H9 (cell line): ENCODE measurements at regions not wholly inside any gene's neighbourhood (a gene's known extent, or its start where the extent isn't known, plus 50 kb on each side); places are given as distances from the start of the nearest gene placed in this dataset.

ENCODE experiments used
- DNase-seq: peaks from one replicate; pipeline ENCODE4 v3.0.0-alpha.2; 2017
- H2AFZ ChIP-seq: one replicate; pipeline ENCODE4 v1.6.1; 2013; ENCODE audit warnings: mild to moderate bottlenecking, low read length, control low read depth, moderate library complexity
- H2AK5ac ChIP-seq: 2 replicates; pipeline ENCODE4 v1.6.1; 2013; ENCODE audit warnings: low read length, control low read depth, mixed read lengths; ENCODE audit not compliant: insufficient read length
- H2BK120ac ChIP-seq: one replicate; pipeline ENCODE4 v1.6.1; 2013; ENCODE audit warnings: low read depth, mild to moderate bottlenecking, low read length, control low read depth, inconsistent platforms; ENCODE audit not compliant: poor library complexity, severe bottlenecking
- H2BK12ac ChIP-seq: 2 replicates; pipeline ENCODE4 v1.6.1; 2013; ENCODE audit warnings: low read length, control low read depth, mixed read lengths, low read depth; ENCODE audit not compliant: insufficient read length
- H2BK15ac ChIP-seq: 2 replicates; pipeline ENCODE4 v1.6.1; 2013; ENCODE audit warnings: low read depth, low read length, control low read depth
- H2BK20ac ChIP-seq: one replicate; pipeline ENCODE4 v1.6.1; 2013; ENCODE audit warnings: low read depth, mild to moderate bottlenecking, low read length, control low read depth, inconsistent platforms; ENCODE audit not compliant: poor library complexity, severe bottlenecking
- H2BK5ac ChIP-seq: 2 replicates; pipeline ENCODE4 v1.6.1; 2013; ENCODE audit warnings: low read length, control low read depth, mixed read lengths; ENCODE audit not compliant: insufficient read length
- H3K14ac ChIP-seq: 2 replicates; pipeline ENCODE4 v1.6.1; 2013; ENCODE audit warnings: low read length, control low read depth; ENCODE audit not compliant: insufficient read depth
- H3K18ac ChIP-seq: 2 replicates; pipeline ENCODE4 v1.6.1; 2013; ENCODE audit warnings: low read depth, mild to moderate bottlenecking, mixed read lengths, low read length, control low read depth; ENCODE audit not compliant: insufficient read length
- H3K23ac ChIP-seq: 2 replicates; pipeline ENCODE4 v1.6.1; 2013; ENCODE audit warnings: low read length, control low read depth, mixed read lengths, low read depth; ENCODE audit not compliant: insufficient read length
- H3K23me2 ChIP-seq: 2 replicates; pipeline ENCODE4 v1.6.1; 2013; ENCODE audit warnings: low read depth, mild to moderate bottlenecking, mixed read lengths, low read length, control low read depth; ENCODE audit not compliant: insufficient read length, poor library complexity, severe bottlenecking
- H3K27ac ChIP-seq: 2 replicates; pipeline ENCODE4 v1.5.1; 2013; ENCODE audit warnings: low read length, control low read depth, mixed read lengths, low read depth; ENCODE audit not compliant: insufficient read length
- H3K27me3 ChIP-seq: 2 replicates; pipeline ENCODE4 v1.6.1; 2013; ENCODE audit warnings: low read length, control low read depth, inconsistent platforms; ENCODE audit not compliant: insufficient read depth
- H3K4ac ChIP-seq: 2 replicates; pipeline ENCODE4 v1.6.1; 2013; ENCODE audit warnings: low read depth, mild to moderate bottlenecking, control low read depth, inconsistent platforms, low read length, moderate library complexity
- H3K4me1 ChIP-seq: 2 replicates; pipeline ENCODE4 v1.6.1; 2013; ENCODE audit warnings: low read length, control low read depth, inconsistent platforms; ENCODE audit not compliant: insufficient read depth
- H3K4me2 ChIP-seq: 2 replicates; pipeline ENCODE4 v1.6.1; 2013; ENCODE audit warnings: low read length, control low read depth, mixed read lengths; ENCODE audit not compliant: insufficient read length, insufficient read depth
- H3K56ac ChIP-seq: 2 replicates; pipeline ENCODE4 v1.6.1; 2013; ENCODE audit warnings: low read depth, mild to moderate bottlenecking, mixed read lengths, low read length, control low read depth; ENCODE audit not compliant: insufficient read length
- H3K79me1 ChIP-seq: 2 replicates; pipeline ENCODE4 v1.6.1; 2013; ENCODE audit warnings: low read depth, mild to moderate bottlenecking, moderate library complexity, low read length, control low read depth, inconsistent platforms; ENCODE audit not compliant: insufficient read depth, poor library complexity, severe bottlenecking
- H3K79me2 ChIP-seq: 2 replicates; pipeline ENCODE4 v1.6.1; 2013; ENCODE audit warnings: low read length, control low read depth, inconsistent platforms; ENCODE audit not compliant: insufficient read depth
- H3K9ac ChIP-seq: 2 replicates; pipeline ENCODE4 v1.6.1; 2013; ENCODE audit warnings: low read length, control low read depth, mixed read lengths; ENCODE audit not compliant: insufficient read length; ENCODE audit errors: extremely low read depth
- H3K9me3 ChIP-seq: one replicate; pipeline ENCODE4 v1.6.1; 2013; ENCODE audit warnings: low read depth, low read length, inconsistent platforms; ENCODE audit not compliant: control insufficient read depth
- H3T11ph ChIP-seq: one replicate; pipeline ENCODE4 v1.6.1; 2013; ENCODE audit warnings: mild to moderate bottlenecking, low read length, control low read depth, inconsistent platforms
- H4K20me1 ChIP-seq: one replicate; pipeline ENCODE4 v1.6.1; 2013; ENCODE audit not compliant: control insufficient read depth, insufficient read length, insufficient read depth
- H4K5ac ChIP-seq: 2 replicates; pipeline ENCODE4 v1.6.1; 2013; ENCODE audit warnings: low read depth, mild to moderate bottlenecking, mixed read lengths, low read length, control low read depth; ENCODE audit not compliant: insufficient read length
- H4K8ac ChIP-seq: replicated peaks from 2 replicates; pipeline ENCODE4 v1.6.1; 2013; ENCODE audit warnings: low read length, control low read depth, mixed read lengths, low read depth; ENCODE audit not compliant: insufficient read length
- H4K91ac ChIP-seq: 2 replicates; pipeline ENCODE4 v1.6.1; 2013; ENCODE audit warnings: low read depth, mild to moderate bottlenecking, moderate library complexity, mixed read lengths, low read length, control low read depth; ENCODE audit not compliant: insufficient read length
- H3K27ac Mint-ChIP-seq, 3 experiments: 2 replicates in 2 of 3; 3 replicates in 1 of 3; pipeline ENCODE4 v1.8.0; 2020 to 2021; ENCODE audit warnings: mixed read lengths in 3 of 3, mild to moderate bottlenecking in 1 of 3, moderate library complexity in 1 of 3
- H3K27me3 Mint-ChIP-seq: 2 replicates; pipeline ENCODE4 v1.8.0; 2021; ENCODE audit warnings: low read depth, mild to moderate bottlenecking, moderate library complexity, mixed read lengths
- H3K36me3 Mint-ChIP-seq, 3 experiments: 2 replicates in 2 of 3; 3 replicates in 1 of 3; pipeline ENCODE4 v1.8.0; 2020 to 2021; ENCODE audit warnings: low read depth in 3 of 3, mixed read lengths in 3 of 3; ENCODE audit not compliant: insufficient read depth in 1 of 3
- H3K4me1 Mint-ChIP-seq, 2 experiments: 2 replicates each; pipeline ENCODE4 v1.8.0; 2020; ENCODE audit warnings: mixed read lengths in 2 of 2
- H3K4me3 Mint-ChIP-seq, 2 experiments: 2 replicates in 1 of 2; 3 replicates in 1 of 2; pipeline ENCODE4 v1.8.0; 2020 to 2021; ENCODE audit warnings: mild to moderate bottlenecking in 2 of 2, mixed read lengths in 2 of 2, moderate library complexity in 1 of 2
- H3K9me3 Mint-ChIP-seq, 2 experiments: 2 replicates in 1 of 2; 3 replicates in 1 of 2; pipeline ENCODE4 v1.8.0; 2020; ENCODE audit warnings: mild to moderate bottlenecking in 2 of 2, mixed read lengths in 2 of 2, moderate library complexity in 1 of 2
- WGBS: extraction: QIAGEN DNeasy Blood & Tissue Kit; methylation state at CpG from one replicate; pipeline ENCODE4 v1.1.7; 2013; ENCODE audit warnings: missing lambda C conversion rate, low lambda C conversion rate, mixed read lengths; ENCODE audit not compliant: insufficient read length; ENCODE audit errors: extremely low coverage; 5-methylcytosine and 5-hydroxymethylcytosine counted together
- TF ChIP-seq, protein P1 (sequence below): fragments of 200-600 bp; sonication (generic); conservative IDR thresholded peaks from 3 replicates; pipeline ENCODE4 v1.8.0; 2021; ENCODE audit warnings: antibody characterized with exemption, mild to moderate bottlenecking

DNA sequence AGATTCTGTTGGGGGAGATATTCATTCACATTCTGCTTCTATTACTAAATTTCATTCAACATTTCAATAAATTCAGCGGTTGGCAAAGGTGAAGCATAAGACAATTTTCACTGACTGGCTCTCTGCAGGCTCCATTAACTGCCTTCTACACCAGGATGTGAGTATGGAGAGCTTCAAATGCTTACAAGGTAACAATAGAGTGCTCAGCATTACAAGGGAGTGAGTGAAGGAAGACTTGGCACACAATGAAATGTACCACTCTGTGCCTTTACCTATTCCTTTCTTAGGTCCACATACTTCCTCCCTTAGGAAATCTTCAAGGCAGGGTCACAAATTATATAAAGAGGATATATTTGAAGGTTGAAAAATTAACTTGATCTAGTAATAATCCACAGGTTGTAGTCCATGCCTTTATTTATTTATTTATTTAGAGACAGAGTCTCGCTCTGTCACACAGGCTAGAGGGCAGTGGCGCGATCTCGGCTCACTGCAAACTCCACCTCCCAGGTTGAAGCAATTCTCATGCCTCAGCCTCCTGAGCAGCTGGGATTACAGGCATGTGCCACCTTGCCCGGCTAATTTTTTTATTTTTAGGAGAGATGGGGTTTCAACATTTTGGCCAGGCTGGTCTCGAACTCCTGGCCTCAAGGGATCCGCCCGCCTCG is 76.6 kb upstream of the FAM169A start:
- Histone ChIP-seq H2BK12ac (no peak overlapping the region), H4K8ac (no peak overlapping the region), H3T11ph (no peak overlapping the region), H3K79me2 (no peaks in the 10 kb centered on the region), H3K4ac (no peak overlapping the region), H3K27me3 (no peaks in the 10 kb centered on the region), H3K9ac (no peak overlapping the region), H3K79me1 (no peaks in the 10 kb centered on the region), H3K23ac (no peak overlapping the region), H4K5ac (no peak overlapping the region), H3K18ac (no peak overlapping the region), H2BK120ac (no peak overlapping the region), H2BK5ac (no peak overlapping the region), H3K56ac (no peak overlapping the region), H2BK15ac (no peak overlapping the region), H3K23me2 (no peaks in the 10 kb centered on the region), H3K4me1 (no peaks in the 10 kb centered on the region), H3K27ac (no peak overlapping the region), H3K4me2 (no peak overlapping the region), H2AFZ (no peak overlapping the region), H2AK5ac (no peak overlapping the region), H4K20me1 (no peaks in the 10 kb centered on the region), H3K14ac (no peak overlapping the region), H2BK20ac (no peak overlapping the region), H3K9me3 (no peaks in the 10 kb centered on the region), H4K91ac (no peak overlapping the region)
- no CpG with 5 or more reads among the region's 10 CpGs for WGBS
- no peak overlapping the region for H3K27ac Mint-ChIP-seq
- TF ChIP-seq, protein P1, sequence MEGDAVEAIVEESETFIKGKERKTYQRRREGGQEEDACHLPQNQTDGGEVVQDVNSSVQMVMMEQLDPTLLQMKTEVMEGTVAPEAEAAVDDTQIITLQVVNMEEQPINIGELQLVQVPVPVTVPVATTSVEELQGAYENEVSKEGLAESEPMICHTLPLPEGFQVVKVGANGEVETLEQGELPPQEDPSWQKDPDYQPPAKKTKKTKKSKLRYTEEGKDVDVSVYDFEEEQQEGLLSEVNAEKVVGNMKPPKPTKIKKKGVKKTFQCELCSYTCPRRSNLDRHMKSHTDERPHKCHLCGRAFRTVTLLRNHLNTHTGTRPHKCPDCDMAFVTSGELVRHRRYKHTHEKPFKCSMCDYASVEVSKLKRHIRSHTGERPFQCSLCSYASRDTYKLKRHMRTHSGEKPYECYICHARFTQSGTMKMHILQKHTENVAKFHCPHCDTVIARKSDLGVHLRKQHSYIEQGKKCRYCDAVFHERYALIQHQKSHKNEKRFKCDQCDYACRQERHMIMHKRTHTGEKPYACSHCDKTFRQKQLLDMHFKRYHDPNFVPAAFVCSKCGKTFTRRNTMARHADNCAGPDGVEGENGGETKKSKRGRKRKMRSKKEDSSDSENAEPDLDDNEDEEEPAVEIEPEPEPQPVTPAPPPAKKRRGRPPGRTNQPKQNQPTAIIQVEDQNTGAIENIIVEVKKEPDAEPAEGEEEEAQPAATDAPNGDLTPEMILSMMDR, result no peak; the same call in 2 of the 3 replicates
- no peak overlapping the region for H3K4me3 Mint-ChIP-seq
- peaks cover 17 to 19% of the 10 kb centered on the region in 2 experiments for H3K4me1 Mint-ChIP-seq
- DNase-seq, result no peak
- H3K9me3 Mint-ChIP-seq, result peaks cover 0 to 2% of the 10 kb centered on the region in 2 experiments; a peak in 1 of 5 replicates
- no peaks in the 10 kb centered on the region for H3K36me3 Mint-ChIP-seq
- H3K27me3 Mint-ChIP-seq, result no peaks in the 10 kb centered on the region
